Stimulated activated naive B cell treated with anti-CD40 and anti-IgM and Interleukin-4, amounts not matched to agents 10 μg/mL and 1 μg/mL and 100 μg/mL, for 72 hours (primary cell): ENCODE measurements at regions not wholly inside any gene's neighbourhood (a gene's known extent, or its start where the extent isn't known, plus 50 kb on each side); places are given as distances from the start of the nearest gene placed in this dataset.

ENCODE experiments used
- ATAC-seq, 2 donors: fragments of 150-1000 bp; cut with Tn5 transposase; replicated peaks; 2 replicates each; pipeline ENCODE4 v1.10.0; 2021; ENCODE audit warnings: moderate library complexity in 1 of 2
- DNase-seq: peaks from one replicate; pipeline ENCODE4 v3.0.0; 2021
- H3K27ac Mint-ChIP-seq: one replicate; pipeline ENCODE4 v1.8.0; 2022; ENCODE audit warnings: mild to moderate bottlenecking, mixed read lengths
- H3K27me3 Mint-ChIP-seq, 2 donors: one replicate each; pipeline ENCODE4 v1.8.0; 2022; ENCODE audit warnings: mixed read lengths in 2 of 2
- H3K36me3 Mint-ChIP-seq, 2 donors: one replicate each; pipeline ENCODE4 v1.8.0; 2022; ENCODE audit warnings: mixed read lengths in 2 of 2, mild to moderate bottlenecking in 1 of 2
- H3K4me1 Mint-ChIP-seq, 2 donors: one replicate each; pipeline ENCODE4 v1.8.0; 2022; ENCODE audit warnings: mixed read lengths in 2 of 2, mild to moderate bottlenecking in 1 of 2
- H3K4me3 Mint-ChIP-seq, 2 donors: one replicate each; pipeline ENCODE4 v1.8.0; 2022; ENCODE audit warnings: mild to moderate bottlenecking in 2 of 2, mixed read lengths in 2 of 2, moderate library complexity in 1 of 2
- H3K9me3 Mint-ChIP-seq, 2 donors: one replicate each; pipeline ENCODE4 v1.8.0; 2022; ENCODE audit warnings: mixed read lengths in 2 of 2, mild to moderate bottlenecking in 1 of 2

- H3K9me3 Mint-ChIP-seq: no peaks in the 10 kb centered on the region
- no peak for DNase-seq
- no peak for ATAC-seq
- peaks cover 7 to 8% of the 10 kb centered on the region in 2 donors for H3K27me3 Mint-ChIP-seq
- no peak overlapping the region for H3K27ac Mint-ChIP-seq
- H3K4me3 Mint-ChIP-seq: no peak overlapping the region
- no peaks in the 10 kb centered on the region for H3K36me3 Mint-ChIP-seq
- H3K4me1 Mint-ChIP-seq: peaks cover 0 to 4% of the 10 kb centered on the region in 2 donors
Observed at GRCh38 chr14:106200541-106201315, 674.3 kb downstream of the TMEM121 start.

GRCh38 chr14:106201376-106201775, 675.0 kb downstream of the TMEM121 start:
- Mint-ChIP-seq H3K27me3 (peaks cover 7 to 8% of the 10 kb centered on the region in 2 donors), H3K9me3 (no peaks in the 10 kb centered on the region), H3K4me1 (peaks cover 0 to 4% of the 10 kb centered on the region in 2 donors), H3K36me3 (no peaks in the 10 kb centered on the region), H3K27ac (no peak overlapping the region), H3K4me3 (no peak overlapping the region)
- DNase-seq (no peak), ATAC-seq (no peak)

GRCh38 chr14:106203438-106203837, 677.1 kb downstream of the TMEM121 start:
- H3K9me3 Mint-ChIP-seq: no peaks in the 10 kb centered on the region
- no peaks in the 10 kb centered on the region for H3K36me3 Mint-ChIP-seq
- DNase-seq: no peak

GRCh38 chr14:106204063-106204462, 677.7 kb downstream of the TMEM121 start:
- ATAC-seq: no peak
- no peaks in the 10 kb centered on the region for H3K4me1 Mint-ChIP-seq
- no peak for DNase-seq
- H3K36me3 Mint-ChIP-seq: no peaks in the 10 kb centered on the region
- H3K27me3 Mint-ChIP-seq: peaks cover 11% of the 10 kb centered on the region in 2 donors
- no peaks in the 10 kb centered on the region for H3K9me3 Mint-ChIP-seq
- no peak overlapping the region for H3K4me3 Mint-ChIP-seq
- no peak overlapping the region for H3K27ac Mint-ChIP-seq

More at GRCh38 chr14:106203438-106203837, 677.1 kb downstream of the TMEM121 start:
- H3K4me3 Mint-ChIP-seq: no peak overlapping the region
- H3K27ac Mint-ChIP-seq: no peak overlapping the region
- no peak for ATAC-seq
- peaks cover 7 to 8% of the 10 kb centered on the region in 2 donors for H3K27me3 Mint-ChIP-seq
- H3K4me1 Mint-ChIP-seq: no peaks in the 10 kb centered on the region

- peaks cover 0 to 2% of the 10 kb centered on the region in 2 donors for H3K4me1 Mint-ChIP-seq
- peaks cover 8 to 11% of the 10 kb centered on the region in 2 donors for H3K27me3 Mint-ChIP-seq
Observed at GRCh38 chr14:106207316-106207715, 680.9 kb downstream of the TMEM121 start.

GRCh38 chr14:106208794-106209193, 682.4 kb downstream of the TMEM121 start:
- ATAC-seq (no peak), DNase-seq (no peak)
- Mint-ChIP-seq H3K27me3 (peaks cover 8 to 15% of the 10 kb centered on the region in 2 donors), H3K4me1 (peaks cover 0 to 2% of the 10 kb centered on the region in 2 donors), H3K27ac (no peak overlapping the region), H3K36me3 (no peaks in the 10 kb centered on the region), H3K9me3 (no peaks in the 10 kb centered on the region), H3K4me3 (no peak overlapping the region)

More at GRCh38 chr14:106207316-106207715, 680.9 kb downstream of the TMEM121 start:
- Mint-ChIP-seq H3K4me3 (no peak overlapping the region), H3K9me3 (no peaks in the 10 kb centered on the region), H3K27ac (no peak overlapping the region), H3K36me3 (no peaks in the 10 kb centered on the region)
- no peak for ATAC-seq
- no peak for DNase-seq

- ATAC-seq: no peak
- no peak for DNase-seq
- Mint-ChIP-seq H3K27me3 (peaks cover 4 to 10% of the 10 kb centered on the region in 2 donors), H3K9me3 (no peaks in the 10 kb centered on the region), H3K4me1 (peaks cover 0 to 2% of the 10 kb centered on the region in 2 donors), H3K4me3 (no peak overlapping the region), H3K27ac (no peak overlapping the region), H3K36me3 (no peaks in the 10 kb centered on the region)
Observed at GRCh38 chr14:106209755-106210154, 683.4 kb downstream of the TMEM121 start.

GRCh38 chr14:106210650-106211049, 684.3 kb downstream of the TMEM121 start:
- Mint-ChIP-seq H3K27ac (no peak overlapping the region), H3K27me3 (peaks cover 4 to 10% of the 10 kb centered on the region in 2 donors), H3K36me3 (no peaks in the 10 kb centered on the region), H3K4me1 (peaks cover 0 to 2% of the 10 kb centered on the region in 2 donors), H3K4me3 (no peak overlapping the region), H3K9me3 (no peaks in the 10 kb centered on the region)
- peak; percentile 56 to 70 for ATAC-seq
- DNase-seq: no peak

GRCh38 chr14:106211334-106211900, 685.0 kb downstream of the TMEM121 start:
- H3K27ac Mint-ChIP-seq: peak overlapping the region; percentile 20
- DNase-seq (no peak), ATAC-seq (no peak)
- peaks cover 4 to 10% of the 10 kb centered on the region in 2 donors for H3K27me3 Mint-ChIP-seq
- no peaks in the 10 kb centered on the region for H3K9me3 Mint-ChIP-seq
- peaks cover 0 to 2% of the 10 kb centered on the region in 2 donors for H3K4me1 Mint-ChIP-seq
- H3K4me3 Mint-ChIP-seq: no peak overlapping the region
- no peaks in the 10 kb centered on the region for H3K36me3 Mint-ChIP-seq

- peaks cover 4 to 11% of the 10 kb centered on the region in 2 donors for H3K27me3 Mint-ChIP-seq
- no peaks in the 10 kb centered on the region for H3K4me1 Mint-ChIP-seq
- no peaks in the 10 kb centered on the region for H3K9me3 Mint-ChIP-seq
- no peak overlapping the region for H3K4me3 Mint-ChIP-seq
- no peak overlapping the region for H3K27ac Mint-ChIP-seq
- DNase-seq: no peak
- no peak for ATAC-seq
- H3K36me3 Mint-ChIP-seq: no peaks in the 10 kb centered on the region
Observed at GRCh38 chr14:106215229-106215628, 688.8 kb downstream of the TMEM121 start.

- DNase-seq (no peak), ATAC-seq (no peak)
- H3K4me1 Mint-ChIP-seq: no peaks in the 10 kb centered on the region
- no peaks in the 10 kb centered on the region for H3K9me3 Mint-ChIP-seq
- no peak overlapping the region for H3K4me3 Mint-ChIP-seq
- no peak overlapping the region for H3K27ac Mint-ChIP-seq
- H3K27me3 Mint-ChIP-seq: peaks cover 7 to 11% of the 10 kb centered on the region in 2 donors
- H3K36me3 Mint-ChIP-seq: no peaks in the 10 kb centered on the region
Observed at GRCh38 chr14:106216679-106217078, 690.3 kb downstream of the TMEM121 start.

- Mint-ChIP-seq H3K27me3 (peaks cover 7 to 11% of the 10 kb centered on the region in 2 donors), H3K27ac (no peak overlapping the region), H3K9me3 (no peaks in the 10 kb centered on the region), H3K36me3 (no peaks in the 10 kb centered on the region), H3K4me3 (no peak overlapping the region), H3K4me1 (no peaks in the 10 kb centered on the region)
- ATAC-seq (no peak), DNase-seq (no peak)
Observed at GRCh38 chr14:106218174-106218573, 691.8 kb downstream of the TMEM121 start.

- Mint-ChIP-seq H3K4me3 (no peak overlapping the region), H3K4me1 (peaks cover 5 to 8% of the 10 kb centered on the region in 2 donors), H3K27ac (no peak overlapping the region), H3K9me3 (no peaks in the 10 kb centered on the region), H3K27me3 (peaks cover 7 to 11% of the 10 kb centered on the region in 2 donors), H3K36me3 (no peaks in the 10 kb centered on the region)
- ATAC-seq (no peak), DNase-seq (no peak)
Observed at GRCh38 chr14:106222311-106222710, 695.9 kb downstream of the TMEM121 start.

GRCh38 chr14:106222731-106223130, 696.3 kb downstream of the TMEM121 start:
- ATAC-seq (no peak), DNase-seq (no peak)
- H3K27ac Mint-ChIP-seq: no peak overlapping the region
- no peak overlapping the region for H3K4me3 Mint-ChIP-seq
- H3K9me3 Mint-ChIP-seq: no peaks in the 10 kb centered on the region
- peaks cover 5 to 8% of the 10 kb centered on the region in 2 donors for H3K4me1 Mint-ChIP-seq
- no peaks in the 10 kb centered on the region for H3K36me3 Mint-ChIP-seq
- peaks cover 7 to 11% of the 10 kb centered on the region in 2 donors for H3K27me3 Mint-ChIP-seq

GRCh38 chr14:106227793-106228192, 701.4 kb downstream of the TMEM121 start:
- DNase-seq (no peak), ATAC-seq (no peak)
- no peaks in the 10 kb centered on the region for H3K27me3 Mint-ChIP-seq
- no peak overlapping the region for H3K27ac Mint-ChIP-seq
- H3K4me3 Mint-ChIP-seq: no peak overlapping the region
- no peaks in the 10 kb centered on the region for H3K9me3 Mint-ChIP-seq
- H3K4me1 Mint-ChIP-seq: peaks cover 5 to 8% of the 10 kb centered on the region in 2 donors
- no peaks in the 10 kb centered on the region for H3K36me3 Mint-ChIP-seq
